NB4 (cell line): ENCODE measurements at regions not wholly inside any gene's neighbourhood (a gene's known extent, or its start where the extent isn't known, plus 50 kb on each side); places are given as distances from the start of the nearest gene placed in this dataset.

Source experiments
- DNase-seq: peaks from one replicate; pipeline ENCODE4 v3.0.0; 2010; ENCODE audit warnings: low read depth
- H3K4me3 ChIP-seq: one replicate; pipeline ENCODE4 v1.5.1; 2011; ENCODE audit warnings: mild to moderate bottlenecking, low read depth, low read length, moderate library complexity
- CTCF ChIP-seq: IDR thresholded peaks from one replicate; pipeline ENCODE4 v1.5.1; 2012; ENCODE audit warnings: low read depth, low read length
- MAX ChIP-seq: IDR thresholded peaks from 2 replicates; pipeline ENCODE4 v1.6.1; 2011; ENCODE audit warnings: low read depth, low read length
- MYC ChIP-seq: IDR thresholded peaks from 2 replicates; pipeline ENCODE4 v1.6.1; 2011; ENCODE audit warnings: low read depth, low read length
- POLR2A ChIP-seq: IDR thresholded peaks from 2 replicates; pipeline ENCODE4 v1.6.1; 2011; ENCODE audit warnings: mild to moderate bottlenecking; ENCODE audit not compliant: insufficient read length; ENCODE audit errors: extremely low read depth

GRCh38 chr16:86660623-86661022 is 82.3 kb downstream of the FOXL1 start:
- TF ChIP-seq MAX (no peak), MYC (no peak), POLR2A (no peak), CTCF (no peak)
- DNase-seq, result no peak
- no peak overlapping the region for H3K4me3 ChIP-seq

GRCh38 chr16:86661706-86662105 is 83.4 kb downstream of the FOXL1 start:
- TF ChIP-seq CTCF, result no peak
- TF ChIP-seq POLR2A, result no peak
- TF ChIP-seq MYC, result no peak
- TF ChIP-seq MAX, result no peak
- DNase-seq, result no peak
- H3K4me3 ChIP-seq, result no peak overlapping the region

GRCh38 chr16:86662195-86662594 is 83.8 kb downstream of the FOXL1 start:
- no peak for DNase-seq
- H3K4me3 ChIP-seq, result no peak overlapping the region
- TF ChIP-seq CTCF (no peak), POLR2A (no peak), MYC (no peak), MAX (no peak)

GRCh38 chr16:86662740-86663139 is 84.4 kb downstream of the FOXL1 start:
- no peak for TF ChIP-seq MAX
- no peak for TF ChIP-seq CTCF
- no peak for TF ChIP-seq POLR2A
- TF ChIP-seq MYC, result no peak
- no peak overlapping the region for H3K4me3 ChIP-seq
- DNase-seq, result no peak

GRCh38 chr16:86663685-86664521 is 85.6 kb downstream of the FOXL1 start:
- no peak for TF ChIP-seq MYC
- TF ChIP-seq POLR2A, result no peak
- no peak for TF ChIP-seq MAX
- no peak for TF ChIP-seq CTCF
- DNase-seq, result peak; percentile 14
- no peak overlapping the region for H3K4me3 ChIP-seq
